ENCODE measurements at regions not wholly inside any gene's neighbourhood (a gene's known extent, or its start where the extent isn't known, plus 50 kb on each side); places are given as distances from the start of the nearest gene placed in this dataset.

DNA sequence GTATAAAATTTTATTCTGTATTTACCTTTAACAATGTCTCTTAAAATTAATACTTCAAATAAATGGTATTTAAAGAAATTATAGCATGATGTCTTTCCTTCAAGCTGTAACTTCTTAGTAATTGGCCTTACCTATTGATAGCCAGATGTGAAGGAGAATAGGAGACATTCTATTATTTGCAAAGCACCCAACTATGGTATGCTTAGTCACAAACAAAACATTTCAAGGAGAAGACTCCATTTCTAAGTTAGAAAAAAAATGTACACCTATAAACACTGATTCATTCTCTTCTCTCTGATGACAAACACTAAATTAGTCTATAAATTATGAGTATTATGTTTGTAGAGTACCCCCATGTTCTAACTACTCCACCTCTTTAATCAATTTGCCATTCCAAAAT lies 66.4 kb downstream of the NKX6-1 start:
- H3K4me3 ChIP-seq = no peak overlapping the region
- no peak for DNase-seq (ENCODE audit: extremely low spot score)
- no peaks in the 10 kb centered on the region for H3K4me1 ChIP-seq
- H3K9me3 ChIP-seq = no peaks in the 10 kb centered on the region
- H3K27ac ChIP-seq (replicated peaks in 1 of 4) = no peak overlapping the region
- intact Hi-C loops (cut with DNase I) = no loop called here
- no peaks in the 10 kb centered on the region for H3K27me3 ChIP-seq
- TF ChIP-seq POLR2A (IDR thresholded peaks at IDR 0.05; ENCODE audit: low read depth) = no peak
- no peak for TF ChIP-seq POLR2AphosphoS5 (IDR thresholded peaks at IDR 0.05)
- no peak for TF ChIP-seq EP300 (IDR thresholded peaks at IDR 0.05)
- TF ChIP-seq, protein P1, sequence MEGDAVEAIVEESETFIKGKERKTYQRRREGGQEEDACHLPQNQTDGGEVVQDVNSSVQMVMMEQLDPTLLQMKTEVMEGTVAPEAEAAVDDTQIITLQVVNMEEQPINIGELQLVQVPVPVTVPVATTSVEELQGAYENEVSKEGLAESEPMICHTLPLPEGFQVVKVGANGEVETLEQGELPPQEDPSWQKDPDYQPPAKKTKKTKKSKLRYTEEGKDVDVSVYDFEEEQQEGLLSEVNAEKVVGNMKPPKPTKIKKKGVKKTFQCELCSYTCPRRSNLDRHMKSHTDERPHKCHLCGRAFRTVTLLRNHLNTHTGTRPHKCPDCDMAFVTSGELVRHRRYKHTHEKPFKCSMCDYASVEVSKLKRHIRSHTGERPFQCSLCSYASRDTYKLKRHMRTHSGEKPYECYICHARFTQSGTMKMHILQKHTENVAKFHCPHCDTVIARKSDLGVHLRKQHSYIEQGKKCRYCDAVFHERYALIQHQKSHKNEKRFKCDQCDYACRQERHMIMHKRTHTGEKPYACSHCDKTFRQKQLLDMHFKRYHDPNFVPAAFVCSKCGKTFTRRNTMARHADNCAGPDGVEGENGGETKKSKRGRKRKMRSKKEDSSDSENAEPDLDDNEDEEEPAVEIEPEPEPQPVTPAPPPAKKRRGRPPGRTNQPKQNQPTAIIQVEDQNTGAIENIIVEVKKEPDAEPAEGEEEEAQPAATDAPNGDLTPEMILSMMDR (IDR thresholded peaks at IDR 0.05) = no peak
- no peaks in the 10 kb centered on the region for H3K36me3 ChIP-seq

DNA sequence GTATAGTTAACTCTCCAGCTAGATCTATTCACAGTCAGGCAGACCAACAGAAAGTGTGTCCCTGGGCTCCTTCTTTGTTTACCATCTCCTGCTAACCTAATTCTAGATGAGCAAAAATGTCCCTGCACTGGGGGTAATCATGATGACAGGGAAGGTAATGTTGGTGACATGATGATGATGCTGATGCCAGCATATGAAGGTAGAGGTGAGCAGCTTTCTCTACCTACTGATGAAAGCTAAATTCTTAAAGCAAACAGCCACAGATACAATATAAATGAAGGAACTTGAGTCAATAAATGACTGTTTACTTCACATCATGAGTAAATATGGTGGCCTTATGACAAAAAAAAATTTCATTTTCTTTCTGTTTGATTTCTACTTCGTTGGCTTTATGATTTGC lies 78.5 kb downstream of the NKX6-1 start:
- Histone ChIP-seq H3K27me3 (no peaks in the 10 kb centered on the region), H3K9me3 (no peaks in the 10 kb centered on the region), H3K27ac (replicated peaks in 1 of 4) (no peak overlapping the region), H3K4me3 (no peak overlapping the region), H3K36me3 (no peaks in the 10 kb centered on the region), H3K4me1 (no peaks in the 10 kb centered on the region)
- TF ChIP-seq, protein P1 (IDR thresholded peaks at IDR 0.05) = no peak
- TF ChIP-seq POLR2AphosphoS5 (IDR thresholded peaks at IDR 0.05) = no peak
- TF ChIP-seq POLR2A (IDR thresholded peaks at IDR 0.05; ENCODE audit: low read depth) = no peak
- no peak for TF ChIP-seq EP300 (IDR thresholded peaks at IDR 0.05)
- 55% methylated on average over 1 of the region's 1 CpG for WGBS
- DNase-seq (ENCODE audit: extremely low spot score) = no peak
- intact Hi-C loops (cut with DNase I) = no loop called here

DNA sequence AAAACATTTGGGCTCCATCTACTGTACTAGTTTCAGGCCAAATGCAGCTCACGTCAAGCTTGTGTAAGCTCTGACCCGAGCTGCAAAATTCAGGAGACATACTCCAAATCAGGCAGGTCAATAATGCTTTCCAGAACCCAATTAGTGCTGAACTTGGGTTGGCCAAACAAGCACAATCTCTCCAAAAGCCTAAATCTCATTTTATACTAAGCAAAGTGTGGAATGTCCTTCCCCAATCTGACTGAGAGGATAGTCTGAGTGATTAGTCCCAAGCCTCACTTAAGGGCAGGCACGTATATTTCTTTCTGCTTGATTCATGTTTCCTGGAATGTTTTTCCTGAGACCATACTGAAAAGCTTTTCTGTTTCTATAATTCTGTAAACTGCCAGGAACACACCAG lies 79.9 kb downstream of the NKX6-1 start:
- intact Hi-C loops (cut with DNase I) = no loop called here
- no peaks in the 10 kb centered on the region for H3K27me3 ChIP-seq
- H3K4me1 ChIP-seq = no peaks in the 10 kb centered on the region
- WGBS = 57% methylated on average over 3 of the region's 3 CpGs
- no peaks in the 10 kb centered on the region for H3K36me3 ChIP-seq
- no peak overlapping the region for H3K27ac ChIP-seq (replicated peaks in 1 of 4)
- TF ChIP-seq POLR2AphosphoS5 (IDR thresholded peaks at IDR 0.05) (no peak), POLR2A (IDR thresholded peaks at IDR 0.05; ENCODE audit: low read depth) (no peak), EP300 (IDR thresholded peaks at IDR 0.05) (no peak)
- TF ChIP-seq, protein P1 (IDR thresholded peaks at IDR 0.05) = no peak
- H3K9me3 ChIP-seq = no peaks in the 10 kb centered on the region
- DNase-seq (ENCODE audit: extremely low spot score) = no peak
- H3K4me3 ChIP-seq = no peak overlapping the region

DNA sequence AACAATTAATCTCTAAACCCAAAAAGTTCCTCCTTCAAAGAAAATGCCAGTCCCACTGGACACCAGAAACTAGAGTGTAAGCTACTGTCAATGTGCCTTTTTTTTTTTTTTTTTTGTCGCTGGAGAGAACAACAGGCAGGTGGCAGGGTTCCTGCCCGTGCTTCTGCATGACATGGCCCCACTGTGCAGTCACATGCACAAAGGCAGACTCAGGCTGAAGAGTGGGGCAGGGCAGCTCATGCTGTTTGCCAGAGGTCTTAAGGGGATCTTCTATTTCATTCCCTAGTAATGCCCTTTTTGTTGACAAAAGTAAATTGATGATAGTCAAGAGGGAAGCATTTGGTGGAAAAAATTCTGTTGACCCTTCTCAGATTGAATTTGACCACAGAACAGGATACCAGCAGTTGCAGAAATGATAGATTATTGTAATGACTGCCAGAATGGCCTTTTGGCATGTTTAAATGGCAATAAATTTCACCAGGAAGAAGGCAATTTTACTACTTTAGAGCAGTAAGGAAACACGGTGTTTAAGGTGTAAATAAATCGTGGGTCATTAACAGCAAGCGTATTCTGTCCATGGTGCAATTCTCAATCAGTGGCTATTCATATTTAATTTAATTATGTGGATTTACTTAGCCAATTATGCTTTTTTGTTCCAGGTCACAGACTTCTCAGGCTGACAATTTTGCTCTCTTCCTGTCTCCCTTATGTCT lies 80.9 kb downstream of the NKX6-1 start:
- no peaks in the 10 kb centered on the region for H3K9me3 ChIP-seq
- no peaks in the 10 kb centered on the region for H3K4me1 ChIP-seq
- no peak overlapping the region for H3K27ac ChIP-seq (replicated peaks in 1 of 4)
- WGBS = 72% methylated on average over 5 of the region's 5 CpGs
- no peaks in the 10 kb centered on the region for H3K27me3 ChIP-seq
- DNase-seq (ENCODE audit: extremely low spot score) = no peak
- intact Hi-C loops (cut with DNase I) = no loop called here
- no peak overlapping the region for H3K4me3 ChIP-seq
- TF ChIP-seq EP300 (IDR thresholded peaks at IDR 0.05) = no peak
- no peak for TF ChIP-seq POLR2AphosphoS5 (IDR thresholded peaks at IDR 0.05)
- TF ChIP-seq POLR2A (IDR thresholded peaks at IDR 0.05; ENCODE audit: low read depth) = no peak
- TF ChIP-seq, protein P1 (IDR thresholded peaks at IDR 0.05) = no peak
- no peaks in the 10 kb centered on the region for H3K36me3 ChIP-seq

DNA sequence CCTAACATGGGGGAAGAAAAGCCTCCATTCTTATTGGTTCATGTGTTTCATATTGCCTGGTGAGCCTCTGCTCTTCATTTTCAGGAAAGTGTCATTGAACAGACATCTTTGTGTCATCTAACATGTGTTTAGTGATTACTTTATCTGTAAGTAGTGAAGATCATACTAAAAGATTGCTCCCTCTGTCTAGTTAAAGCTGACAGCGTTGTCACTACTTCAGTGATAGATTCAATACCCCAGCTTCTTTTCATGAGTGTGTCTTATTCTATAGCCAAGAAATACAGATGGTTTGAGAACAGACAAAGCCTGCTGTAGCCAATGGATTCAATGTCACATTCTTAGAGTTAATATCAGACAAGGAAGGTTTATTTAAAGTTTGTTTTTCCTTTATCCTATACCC lies 85.1 kb downstream of the NKX6-1 start:
- Histone ChIP-seq H3K27ac (replicated peaks in 1 of 4) (no peak overlapping the region), H3K9me3 (no peaks in the 10 kb centered on the region), H3K4me1 (peaks cover 0 to 21% (median 16%) of the 10 kb centered on the region in 4 donors), H3K36me3 (no peaks in the 10 kb centered on the region), H3K4me3 (no peak overlapping the region), H3K27me3 (no peaks in the 10 kb centered on the region)
- DNase-seq (ENCODE audit: extremely low spot score) = no peak
- WGBS = 71% methylated on average over 1 of the region's 1 CpG
- intact Hi-C loops (cut with DNase I) = no loop called here
- TF ChIP-seq POLR2A (IDR thresholded peaks at IDR 0.05; ENCODE audit: low read depth) = no peak
- TF ChIP-seq, protein P1 (IDR thresholded peaks at IDR 0.05) = no peak
- TF ChIP-seq EP300 (IDR thresholded peaks at IDR 0.05) = no peak
- no peak for TF ChIP-seq POLR2AphosphoS5 (IDR thresholded peaks at IDR 0.05)
